SU-DHL-6 (cell line): ENCODE measurements at regions not wholly inside any gene's neighbourhood (a gene's known extent, or its start where the extent isn't known, plus 50 kb on each side); places are given as distances from the start of the nearest gene placed in this dataset.

ENCODE experiments used
- CTCF ChIP-seq: fragments of 200-600 bp; sonication (generic); IDR thresholded peaks from one replicate; pipeline ENCODE4 v1.5.1; 2017; ENCODE audit warnings: antibody characterized with exemption, mild to moderate bottlenecking, low read length, moderate library complexity; ENCODE audit not compliant: insufficient read depth, poor library complexity, severe bottlenecking
- EZH2phosphoT487 ChIP-seq: fragments of 200-600 bp; sonication (generic), shearing (Covaris generic); conservative IDR thresholded peaks from 2 replicates; pipeline ENCODE4 v1.6.1; 2018; ENCODE audit warnings: mild to moderate bottlenecking, antibody characterized with exemption, low read length, moderate library complexity, mixed read lengths

- TF ChIP-seq CTCF (no peak), EZH2phosphoT487 (no peak)
Measured at GRCh38 chr5:92548346-92548745, 1032.7 kb downstream of the NR2F1-AS1 start.
